Dedifferentiated amniotic fluid mesenchymal stem cell (primary cell): ENCODE measurements at regions not wholly inside any gene's neighbourhood (a gene's known extent, or its start where the extent isn't known, plus 50 kb on each side); places are given as distances from the start of the nearest gene placed in this dataset.

Source experiments
- DNase-seq: peaks from one replicate; pipeline ENCODE4 v3.0.0-alpha.2; 2016; ENCODE audit errors: extremely low spot score

- no peak for DNase-seq
Observed at GRCh38 chr6:105815661-105816555, 270.2 kb upstream of the PRDM1 start.

GRCh38 chr6:105814745-105815536 is 271.2 kb upstream of the PRDM1 start:
- DNase-seq, result no peak

GRCh38 chr6:105810922-105811482 is 275.1 kb upstream of the PRDM1 start:
- DNase-seq, result no peak

- peak; percentile 89 for DNase-seq
Observed at GRCh38 chr6:105810105-105810921, 275.8 kb upstream of the PRDM1 start.

DNA sequence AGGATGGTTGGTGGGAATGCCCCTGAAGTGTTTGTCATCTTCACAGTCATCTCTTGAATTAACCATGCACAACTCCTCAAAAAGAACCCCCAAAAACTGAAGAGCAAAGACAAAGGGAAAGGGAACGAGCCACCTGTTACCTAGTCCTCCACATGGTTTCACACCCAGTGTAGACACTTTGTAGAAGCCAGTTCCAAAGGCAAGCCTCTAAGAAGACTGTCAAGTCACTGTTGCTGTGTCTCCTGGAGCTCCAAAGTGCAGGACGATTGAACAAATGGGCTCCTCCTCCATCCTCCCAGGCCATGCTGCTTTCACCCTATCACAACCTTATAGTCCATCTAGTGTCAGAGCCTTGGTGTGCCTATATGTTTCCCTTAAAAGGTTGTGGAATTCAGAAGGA is 277.6 kb upstream of the PRDM1 start:
- DNase-seq, result no peak

GRCh38 chr6:105807905-105808304 is 278.2 kb upstream of the PRDM1 start:
- no peak for DNase-seq

DNA sequence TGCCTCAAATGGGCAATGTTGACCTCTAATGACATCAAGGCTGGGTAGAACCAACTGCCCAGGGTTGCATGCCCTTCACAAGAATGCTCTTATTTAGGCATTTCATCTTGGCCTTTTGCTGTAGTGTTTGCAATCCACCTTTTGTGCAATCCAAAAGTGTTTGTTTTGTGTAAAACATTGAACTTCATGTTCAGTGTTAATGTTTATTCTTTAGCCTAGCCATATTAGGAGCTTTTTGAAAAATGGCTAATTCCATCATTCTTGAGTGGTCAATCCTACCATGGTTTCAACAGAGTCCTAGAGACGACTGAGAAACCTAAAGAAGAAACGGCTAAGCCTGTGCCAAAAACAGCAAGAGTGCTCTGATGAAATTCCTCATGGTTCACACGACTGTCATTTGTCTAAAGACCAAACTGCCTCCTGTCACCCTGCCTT is 279.6 kb upstream of the PRDM1 start:
- no peak for DNase-seq

- DNase-seq, result no peak
Observed at GRCh38 chr6:105805501-105806023, 280.6 kb upstream of the PRDM1 start.

GRCh38 chr6:105804424-105804823 is 281.7 kb upstream of the PRDM1 start:
- DNase-seq, result peak; percentile 55

DNA sequence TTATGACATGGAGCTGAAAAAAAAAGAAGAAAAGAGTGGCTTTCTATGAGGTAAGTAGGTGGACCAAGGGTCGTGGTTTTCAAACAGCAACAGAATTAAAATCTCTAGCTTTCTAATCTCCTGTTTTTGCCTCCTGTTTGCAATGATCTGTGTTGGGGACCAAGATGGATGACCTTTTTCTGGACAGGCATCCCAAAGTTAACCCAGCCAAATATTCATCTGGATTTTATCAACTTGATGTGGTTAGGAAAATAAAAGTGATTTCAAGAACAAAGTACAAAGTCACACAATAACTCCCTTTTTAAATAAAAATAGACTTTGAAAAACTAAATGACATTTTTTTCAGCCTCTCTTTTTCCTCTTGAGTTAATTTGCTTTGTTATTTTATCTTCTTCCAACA is 282.1 kb upstream of the PRDM1 start:
- DNase-seq, result no peak

DNA sequence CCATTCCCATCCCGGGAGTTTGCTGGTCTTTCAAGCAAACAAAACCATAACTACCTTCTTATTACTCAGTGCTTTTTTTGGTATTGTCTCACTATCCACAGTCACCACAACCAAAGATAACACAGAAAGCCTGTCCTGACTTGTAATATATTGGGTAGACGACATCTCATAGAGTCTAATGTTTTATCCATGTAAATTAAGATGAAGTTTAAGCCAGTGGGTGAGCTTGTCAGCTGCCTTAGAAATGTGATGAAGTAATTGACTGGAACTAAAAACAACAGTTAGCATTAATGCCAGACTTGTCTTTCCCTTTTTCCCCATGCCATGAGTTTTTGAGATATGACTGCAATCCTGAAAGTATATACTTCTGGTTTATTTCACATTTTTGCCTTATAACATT is 282.7 kb upstream of the PRDM1 start:
- DNase-seq, result peak; percentile 44

GRCh38 chr6:105802703-105803102 is 283.4 kb upstream of the PRDM1 start:
- DNase-seq, result no peak

- DNase-seq, result no peak
Observed at GRCh38 chr6:105800871-105801270, 285.3 kb upstream of the PRDM1 start.

GRCh38 chr6:105800398-105800797 is 285.7 kb upstream of the PRDM1 start:
- DNase-seq, result no peak

- peak; percentile 22 for DNase-seq
Observed at GRCh38 chr6:105799056-105799455, 287.1 kb upstream of the PRDM1 start.

DNA sequence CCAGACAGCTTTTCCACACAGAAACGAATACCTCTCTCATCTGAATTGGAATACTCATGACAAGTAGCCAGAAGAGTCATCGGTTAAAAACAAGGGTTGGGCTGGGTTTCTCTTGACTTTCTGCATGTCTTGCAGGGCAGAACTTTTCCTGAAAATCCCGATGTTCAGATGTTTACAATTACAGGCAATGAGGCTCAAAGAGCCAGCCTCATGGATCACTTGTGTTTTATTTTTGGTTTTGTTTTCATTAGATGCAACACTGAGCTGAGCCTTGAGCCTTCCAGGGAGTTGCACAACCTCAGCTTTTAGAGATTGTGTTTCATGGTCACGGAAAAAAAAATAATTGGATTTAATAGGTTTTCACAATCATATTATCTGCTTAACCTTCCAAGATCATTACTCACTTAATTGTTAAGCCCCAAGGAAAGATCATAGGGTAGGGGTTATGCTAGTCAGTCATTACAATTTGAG is 288.1 kb upstream of the PRDM1 start:
- peak; percentile 94 for DNase-seq

DNA sequence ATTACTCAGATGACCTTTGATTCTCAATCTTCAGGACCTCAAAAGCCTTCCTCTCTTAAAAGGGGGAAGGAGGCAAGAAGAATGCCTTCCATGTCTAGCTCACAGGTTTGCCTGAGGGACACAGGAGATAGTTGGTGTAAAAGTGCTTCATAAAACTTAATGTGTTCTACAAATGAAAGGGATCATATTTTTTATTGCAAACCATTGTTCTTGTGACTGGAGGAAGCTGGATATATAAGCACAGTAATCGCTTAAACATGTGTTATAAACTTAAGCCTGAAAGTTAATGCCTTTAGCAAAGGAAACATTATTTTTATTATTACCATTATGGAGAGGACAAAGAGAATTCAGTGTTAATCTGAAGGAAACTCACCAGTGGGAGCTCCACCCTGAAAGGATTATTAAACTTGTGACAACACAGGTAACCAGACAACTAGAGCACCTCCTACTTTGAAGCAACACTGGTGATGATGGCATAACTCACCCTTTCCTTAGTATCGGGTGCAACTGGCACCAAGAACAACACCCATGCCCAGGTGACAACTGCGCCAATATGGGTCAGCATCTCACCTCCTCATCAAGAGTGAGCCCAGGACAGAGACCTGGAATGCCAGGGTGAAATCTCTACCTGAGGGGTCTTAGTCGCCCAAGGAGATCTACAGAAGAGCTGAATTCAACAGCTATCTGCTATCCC is 288.7 kb upstream of the PRDM1 start:
- no peak for DNase-seq

DNA sequence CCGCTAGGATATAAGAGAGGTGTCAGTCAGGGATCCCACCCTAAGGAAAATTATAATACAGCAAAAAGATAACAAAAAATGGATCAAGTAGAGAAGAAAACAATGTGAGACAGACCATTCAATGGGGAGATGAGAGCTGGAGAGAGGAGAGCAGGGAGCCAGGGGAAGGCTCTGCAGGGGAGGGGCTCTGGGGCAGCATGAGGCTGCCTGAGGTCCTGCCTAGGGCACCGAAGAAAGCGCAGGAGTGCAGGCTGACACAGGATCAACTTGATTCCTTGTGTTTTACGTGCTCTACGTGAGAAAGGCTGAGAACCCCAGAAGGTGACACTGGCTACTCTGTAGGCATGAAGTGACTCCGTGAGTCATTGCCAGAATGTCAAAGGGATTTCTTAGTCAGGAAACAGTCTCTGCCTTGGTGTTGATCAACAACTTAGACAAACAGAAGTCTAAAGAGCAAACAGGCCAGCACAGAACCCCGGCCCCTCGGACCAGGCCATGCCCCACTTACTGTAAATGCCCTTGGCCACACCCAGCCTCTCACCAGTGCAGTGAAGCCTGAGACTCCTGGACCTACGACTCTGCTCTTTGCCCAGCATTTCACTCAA is 290.1 kb upstream of the PRDM1 start:
- no peak for DNase-seq

- no peak for DNase-seq
Observed at GRCh38 chr6:105795366-105795765, 290.8 kb upstream of the PRDM1 start.

DNA sequence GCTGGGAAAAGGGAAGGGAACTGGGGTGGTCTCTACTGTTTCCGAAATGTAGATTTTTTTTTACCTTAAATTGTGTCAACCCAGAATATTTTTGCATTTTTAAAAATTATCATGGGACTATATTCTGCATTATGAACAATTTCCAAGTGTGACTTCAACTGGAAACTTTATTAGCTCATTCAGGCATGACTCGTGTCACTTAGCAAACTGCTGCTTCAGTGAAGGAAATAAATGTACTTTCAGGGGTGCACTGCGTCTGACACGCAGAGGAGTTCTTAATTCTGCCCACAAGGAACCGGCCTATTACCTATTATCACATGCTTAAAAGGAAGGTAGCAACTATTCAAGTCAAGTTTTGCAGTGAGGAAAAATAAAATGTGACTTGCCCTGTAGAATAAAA is 291.3 kb upstream of the PRDM1 start:
- no peak for DNase-seq
